ENCODE measurements at regions not wholly inside any gene's neighbourhood (a gene's known extent, or its start where the extent isn't known, plus 50 kb on each side); places are given as distances from the start of the nearest gene placed in this dataset.

DNA sequence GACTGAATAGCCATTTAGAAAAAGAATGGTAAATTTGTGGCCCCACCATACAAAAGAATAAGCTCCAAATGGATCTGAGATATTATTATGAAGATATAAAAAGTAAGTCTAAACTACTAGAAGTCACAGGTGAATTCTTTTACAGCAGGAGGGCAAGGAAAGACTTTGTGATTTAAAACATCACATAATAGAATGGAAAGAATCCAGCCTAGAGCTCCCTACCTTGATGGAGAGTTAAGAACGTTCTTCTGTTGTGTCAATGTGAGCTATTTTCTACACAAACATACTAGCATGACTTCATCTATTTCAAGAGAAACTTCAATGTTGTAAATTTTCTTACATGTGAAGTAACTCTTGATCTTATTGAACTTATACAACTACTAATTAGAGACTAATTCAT is 100.0 kb upstream of the NRSN1 start:
- Histone ChIP-seq H3K27ac (no peak overlapping the region), H3K4me2 (no peak overlapping the region), H3K9me2 (ENCODE audit: insufficient read depth) (no peaks in the 10 kb centered on the region), H3K4me3 (no peak overlapping the region), H3K9me3 (ENCODE audit: insufficient read depth, low read depth) (no peaks in the 10 kb centered on the region), H3F3A (ENCODE audit: insufficient read depth, low read depth) (no peaks in the 10 kb centered on the region), H4K20me1 (ENCODE audit: insufficient read depth) (no peaks in the 10 kb centered on the region), H3K36me3 (ENCODE audit: low read depth) (no peaks in the 10 kb centered on the region), H3K27me3 (ENCODE audit: insufficient read depth, low read depth) (no peaks in the 10 kb centered on the region), H3K4me1 (replicated peaks; ENCODE audit: insufficient read depth) (no peaks in the 10 kb centered on the region), H2AFZ (no peak overlapping the region), H3K79me2 (ENCODE audit: low read depth) (no peaks in the 10 kb centered on the region)
- ChIA-PET CTCF (no interaction called here), POLR2A (ENCODE audit: unreplicated experiment) (no interaction called here)
- no TSS peak for BruUV-seq (replicated peaks)
- intact Hi-C loops (cut with micrococcal nuclease; ENCODE audit: unreplicated experiment): no loop called here
- no peak for TF ChIP-seq CTCF (conservative IDR thresholded peaks at IDR 0.05)
- TF ChIP-seq EZH2 (IDR thresholded peaks at IDR 0.05; ENCODE audit: low read depth): no peak
- no peak for DNase-seq

DNA sequence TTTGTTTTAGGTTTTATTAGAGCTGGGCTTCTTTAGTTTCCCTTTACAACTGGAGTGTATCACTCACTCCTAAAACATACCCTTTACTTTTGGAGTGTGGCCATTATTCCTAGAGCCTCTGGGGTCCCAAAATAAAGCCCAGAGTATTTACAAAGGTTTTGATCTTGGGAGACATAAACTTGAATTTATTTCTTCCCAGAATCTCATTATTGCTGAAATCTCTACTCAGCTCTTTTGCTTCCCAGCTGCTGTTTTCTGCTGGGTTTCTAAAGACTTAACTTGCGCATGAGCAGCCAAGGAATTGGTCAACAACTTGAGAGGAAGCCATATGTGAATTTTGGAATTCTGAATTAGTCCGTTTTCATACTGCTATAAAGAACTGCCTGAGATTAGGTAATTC is 94.5 kb upstream of the NRSN1 start:
- H3K4me2 ChIP-seq: no peak overlapping the region
- H3F3A ChIP-seq (ENCODE audit: insufficient read depth, low read depth): no peaks in the 10 kb centered on the region
- H3K4me3 ChIP-seq: no peak overlapping the region
- no peaks in the 10 kb centered on the region for H3K36me3 ChIP-seq (ENCODE audit: low read depth)
- BruUV-seq (replicated peaks): no TSS peak
- H3K4me1 ChIP-seq (replicated peaks; ENCODE audit: insufficient read depth): no peaks in the 10 kb centered on the region
- no peaks in the 10 kb centered on the region for H4K20me1 ChIP-seq (ENCODE audit: insufficient read depth)
- no peak for TF ChIP-seq EZH2 (IDR thresholded peaks at IDR 0.05; ENCODE audit: low read depth)
- no peak for TF ChIP-seq CTCF (conservative IDR thresholded peaks at IDR 0.05)
- intact Hi-C loops (cut with micrococcal nuclease; ENCODE audit: unreplicated experiment): no loop called here
- H3K79me2 ChIP-seq (ENCODE audit: low read depth): no peaks in the 10 kb centered on the region
- no peak overlapping the region for H2AFZ ChIP-seq
- H3K9me2 ChIP-seq (ENCODE audit: insufficient read depth): no peaks in the 10 kb centered on the region
- H3K9me3 ChIP-seq (ENCODE audit: insufficient read depth, low read depth): no peaks in the 10 kb centered on the region
- no peaks in the 10 kb centered on the region for H3K27me3 ChIP-seq (ENCODE audit: insufficient read depth, low read depth)
- no peak for DNase-seq
- POLR2A ChIA-PET (ENCODE audit: unreplicated experiment): no interaction called here
- CTCF ChIA-PET: no interaction called here
- H3K27ac ChIP-seq: no peak overlapping the region

GRCh38 chr6:24032896-24033688 is 92.9 kb upstream of the NRSN1 start:
- Histone ChIP-seq H3K4me2 (no peak overlapping the region), H2AFZ (no peak overlapping the region), H3K4me1 (replicated peaks; ENCODE audit: insufficient read depth) (no peaks in the 10 kb centered on the region), H4K20me1 (ENCODE audit: insufficient read depth) (no peaks in the 10 kb centered on the region), H3K27me3 (ENCODE audit: insufficient read depth, low read depth) (no peaks in the 10 kb centered on the region), H3K36me3 (ENCODE audit: low read depth) (no peaks in the 10 kb centered on the region), H3K9me2 (ENCODE audit: insufficient read depth) (no peaks in the 10 kb centered on the region), H3K79me2 (ENCODE audit: low read depth) (no peaks in the 10 kb centered on the region), H3F3A (ENCODE audit: insufficient read depth, low read depth) (no peaks in the 10 kb centered on the region), H3K9me3 (ENCODE audit: insufficient read depth, low read depth) (no peaks in the 10 kb centered on the region), H3K4me3 (no peak overlapping the region), H3K27ac (no peak overlapping the region)
- DNase-seq: no peak
- intact Hi-C loops (cut with micrococcal nuclease; ENCODE audit: unreplicated experiment): no loop called here
- TF ChIP-seq EZH2 (IDR thresholded peaks at IDR 0.05; ENCODE audit: low read depth): no peak
- no peak for TF ChIP-seq CTCF (conservative IDR thresholded peaks at IDR 0.05)
- ChIA-PET CTCF (interaction anchor here (0.5 to 0.6 kb wide), 2 partner anchors 356 to 1565 kb away, joined by 4 to 6 read pairs; no protein-coding TSS in a partner anchor), POLR2A (ENCODE audit: unreplicated experiment) (no interaction called here)
- BruUV-seq (replicated peaks): no TSS peak
